HepG2 (cell line): ENCODE measurements at regions not wholly inside any gene's neighbourhood (a gene's known extent, or its start where the extent isn't known, plus 50 kb on each side); places are given as distances from the start of the nearest gene placed in this dataset.
A peak's percentile ranks its signal among the peaks of the same experiment; 100 is the strongest.

Experiments
- CBFB ChIP-seq: sonication (generic); formaldehyde crosslinking; IDR thresholded peaks from 2 replicates; pipeline ENCODE4 v1.4.0; 2020; ENCODE audit warnings: missing genetic modification reagents
- GZF1 ChIP-seq: sonication (generic); formaldehyde crosslinking; IDR thresholded peaks from 2 replicates; pipeline ENCODE4 v1.5.1; 2020; ENCODE audit warnings: mild to moderate bottlenecking, missing genetic modification reagents
- HMGXB4 ChIP-seq, 2 experiments: sonication (generic) in 1 of 2; formaldehyde crosslinking in 1 of 2; IDR thresholded peaks; 2 replicates each; pipeline versions ENCODE4 v1.4.0 to v1.6.1; 2018 to 2020; ENCODE audit warnings: missing genetic modification reagents in 2 of 2, borderline replicate concordance in 1 of 2, low read depth in 1 of 2, mild to moderate bottlenecking in 1 of 2, missing biosample characterization in 1 of 2
- IKZF4 ChIP-seq: sonication (generic); formaldehyde crosslinking; IDR thresholded peaks from 2 replicates; pipeline ENCODE4 v1.5.1; 2020; ENCODE audit warnings: borderline replicate concordance, mild to moderate bottlenecking, low read depth, missing genetic modification reagents; ENCODE audit errors: not compliant biosample characterization
- KLF16 ChIP-seq, 2 experiments: sonication (generic) in 1 of 2; formaldehyde crosslinking in 1 of 2; IDR thresholded peaks; 2 replicates each; pipeline versions ENCODE4 v1.6.1 to v1.8.0; 2016 to 2023; ENCODE audit warnings: missing genetic modification reagents in 2 of 2, missing compliant biosample characterization in 1 of 2
- MIXL1 ChIP-seq: IDR thresholded peaks from 2 replicates; pipeline ENCODE4 v1.6.1; 2016
- RNF2 ChIP-seq: fragments of 450-650 bp; conservative IDR thresholded peaks from 2 replicates; pipeline ENCODE4 v1.6.1; 2016; ENCODE audit warnings: low read depth
- RXRB ChIP-seq: IDR thresholded peaks from 2 replicates; pipeline ENCODE4 v1.6.1; 2016; ENCODE audit warnings: borderline replicate concordance, missing genetic modification reagents, missing compliant biosample characterization
- TBP ChIP-seq: sonication (generic); formaldehyde crosslinking; IDR thresholded peaks from 2 replicates; pipeline ENCODE4 v1.5.0; 2020; ENCODE audit warnings: missing genetic modification reagents
- TEAD3 ChIP-seq: optimal IDR thresholded peaks from 2 replicates; pipeline ENCODE3; 2016; ENCODE audit warnings: borderline replicate concordance
- TEF ChIP-seq: sonication (generic); formaldehyde crosslinking; IDR thresholded peaks from 2 replicates; pipeline ENCODE4 v1.5.0; 2020; ENCODE audit warnings: missing genetic modification reagents
- ZBTB20 ChIP-seq: sonication (generic); formaldehyde crosslinking; IDR thresholded peaks from 2 replicates; pipeline ENCODE4 v1.8.1; 2023; ENCODE audit warnings: missing genetic modification reagents, low read depth, mild to moderate bottlenecking, borderline replicate concordance
- ZNF33A ChIP-seq: sonication (generic); formaldehyde crosslinking; IDR thresholded peaks from 2 replicates; pipeline ENCODE4 v1.5.1; 2020; ENCODE audit warnings: missing genetic modification reagents, mild to moderate bottlenecking, moderate library complexity, borderline replicate concordance
- ZNF501 ChIP-seq: sonication (generic); formaldehyde crosslinking; IDR thresholded peaks from 2 replicates; pipeline ENCODE4 v1.5.1; 2020; ENCODE audit warnings: mild to moderate bottlenecking, moderate library complexity, missing genetic modification reagents
- ZNF570 ChIP-seq: sonication (generic); formaldehyde crosslinking; IDR thresholded peaks from 2 replicates; pipeline ENCODE4 v1.4.0; 2020; ENCODE audit warnings: mild to moderate bottlenecking, missing genetic modification reagents, borderline replicate concordance
- ZNF577 ChIP-seq: sonication (generic); formaldehyde crosslinking; IDR thresholded peaks from 2 replicates; pipeline ENCODE4 v1.4.0; 2020; ENCODE audit warnings: mild to moderate bottlenecking, low read depth, missing genetic modification reagents, borderline replicate concordance
- ZNF609 ChIP-seq: sonication (generic); formaldehyde crosslinking; IDR thresholded peaks from 2 replicates; pipeline ENCODE4 v1.4.0; 2020; ENCODE audit warnings: mild to moderate bottlenecking, missing genetic modification reagents, borderline replicate concordance

GRCh38 chr11:62054484-62055121, 69.2 kb upstream of the INCENP start (continued):
- peak in 1 of 2 experiments; percentile 33; a peak in 1 of 4 replicates for TF ChIP-seq HMGXB4 (CRISPR knock-in tag; IDR thresholded peaks at IDR 0.05; ENCODE audit: borderline replicate concordance in 1 of 2, low read depth in 1 of 2)
- TF ChIP-seq TBP (CRISPR knock-in tag): no peak
- TF ChIP-seq ZNF609 (CRISPR knock-in tag): no peak
- TF ChIP-seq CBFB: 0 out of 2 replicates have a peak, but pooled peaks have one; percentile 18
- peak; percentile 74 for TF ChIP-seq TEAD3 (CRISPR knock-in tag)
- TF ChIP-seq ZNF33A (CRISPR knock-in tag): no peak
- TF ChIP-seq MIXL1 (CRISPR knock-in tag): 0 out of 2 replicates have a peak, but pooled peaks have one; percentile 6
- TF ChIP-seq ZNF570 (CRISPR knock-in tag): no peak
- TF ChIP-seq TEF (CRISPR knock-in tag): 0 out of 2 replicates have a peak, but pooled peaks have one; percentile 26
- TF ChIP-seq ZNF577 (CRISPR knock-in tag): no peak
- no peak for TF ChIP-seq IKZF4 (CRISPR knock-in tag)
- TF ChIP-seq KLF16 (CRISPR knock-in tag; IDR thresholded peaks at IDR 0.05): 0 out of 4 replicates have a peak, but pooled peaks of 1 of the 2 experiments have one; percentile 32
- TF ChIP-seq RNF2: no peak
- TF ChIP-seq GZF1: no peak
- TF ChIP-seq RXRB (CRISPR knock-in tag): peak; percentile 68; the same call in 1 of the 2 replicates
- peak; percentile 57; the same call in 1 of the 2 replicates for TF ChIP-seq ZNF501
- peak; percentile 49; the same call in 1 of the 2 replicates for TF ChIP-seq ZBTB20
